Neural progenitor cell (in vitro differentiated cells): ENCODE measurements at regions not wholly inside any gene's neighbourhood (a gene's known extent, or its start where the extent isn't known, plus 50 kb on each side); places are given as distances from the start of the nearest gene placed in this dataset.

Experiments
- CTCF ChIP-seq: fragments of 200-600 bp; sonication (generic); IDR thresholded peaks from 2 replicates; pipeline ENCODE4 v1.5.1; 2017; ENCODE audit warnings: antibody characterized with exemption, mild to moderate bottlenecking
- EZH2 ChIP-seq: fragments of 200-600 bp; sonication (generic); IDR thresholded peaks from 2 replicates; pipeline ENCODE4 v1.6.1; 2017; ENCODE audit warnings: antibody characterized with exemption, mild to moderate bottlenecking, moderate library complexity

GRCh38 chr14:83208341-83208740 is 1674.7 kb upstream of the SEL1L start:
- TF ChIP-seq CTCF (no peak), EZH2 (no peak)
